SK-N-SH (cell line): ENCODE measurements at regions not wholly inside any gene's neighbourhood (a gene's known extent, or its start where the extent isn't known, plus 50 kb on each side); places are given as distances from the start of the nearest gene placed in this dataset.

Source experiments
- CTCF ChIA-PET: fragments of 300-600, 350-600 bp; formaldehyde crosslinking; extraction: SDS; loops from one replicate; lab custom pipeline; 2021; lab: Yijun Ruan, JAX
- POLR2A ChIA-PET: fragments of 350-600 bp; sonication (Branson Sonifier 250); formaldehyde crosslinking; extraction: SDS; loops from one replicate; lab custom pipeline; 2020; ENCODE audit warnings: antibody characterized with exemption, inconsistent platforms; lab: Yijun Ruan, JAX
- DNase-seq: peaks from one replicate; pipeline ENCODE4 v3.0.0; 2012
- H2AFZ ChIP-seq: fragments of 200-600 bp; sonication (generic); 2 replicates; pipeline ENCODE4 v1.8.1; 2016; ENCODE audit warnings: antibody characterized with exemption, mild to moderate bottlenecking, low read depth
- H3F3A ChIP-seq: fragments of 200-600 bp; sonication (generic); replicated peaks from 2 replicates; pipeline ENCODE3; 2016; ENCODE audit warnings: antibody characterized with exemption, mild to moderate bottlenecking; ENCODE audit not compliant: insufficient read depth
- H3K27ac ChIP-seq, 2 experiments: fragments of 200-500 bp in 1 of 2; fragments of 200-600 bp in 1 of 2; sonication (Bioruptor generic) in 1 of 2; sonication (generic), shearing (Covaris generic) in 1 of 2; 2 replicates each; pipeline versions ENCODE4 v1.5.1 to v1.6.1; 2014 to 2016; ENCODE audit warnings: low read depth in 2 of 2, inconsistent platforms in 1 of 2, low read length in 1 of 2, mild to moderate bottlenecking in 1 of 2, mixed read lengths in 1 of 2
- H3K27me3 ChIP-seq: fragments of 200-600 bp; sonication (generic), shearing (Covaris generic); 2 replicates; pipeline ENCODE4 v1.6.1; 2016; ENCODE audit warnings: mixed run types; ENCODE audit not compliant: insufficient read depth
- H3K36me3 ChIP-seq, 2 experiments: fragments of 200-500 bp in 1 of 2; fragments of 200-600 bp in 1 of 2; sonication (Bioruptor generic) in 1 of 2; sonication (generic) in 1 of 2; replicated peaks in 1 of 2; 2 replicates each; pipeline versions ENCODE3 to v1.5.1; 2014 to 2016; ENCODE audit warnings: low read length in 1 of 2, mild to moderate bottlenecking in 1 of 2; ENCODE audit not compliant: insufficient read depth in 2 of 2, control insufficient read depth in 1 of 2
- H3K4me1 ChIP-seq, 2 experiments: fragments of 200-500 bp in 1 of 2; fragments of 200-600 bp in 1 of 2; sonication (Bioruptor generic) in 1 of 2; sonication (generic), shearing (Covaris generic) in 1 of 2; 2 replicates each; pipeline versions ENCODE4 v1.5.1 to v1.6.1; 2014 to 2016; ENCODE audit warnings: low read depth in 1 of 2, low read length in 1 of 2, mixed run types in 1 of 2; ENCODE audit not compliant: insufficient read depth in 2 of 2, control insufficient read depth in 1 of 2
- H3K4me2 ChIP-seq: fragments of 200-600 bp; sonication (generic), shearing (Covaris generic); 2 replicates; pipeline ENCODE4 v1.6.1; 2017; ENCODE audit warnings: mixed run types
- H3K4me3 ChIP-seq, 2 experiments: fragments of 200-500 bp in 1 of 2; fragments of 200-600 bp in 1 of 2; sonication (Bioruptor generic) in 1 of 2; sonication (generic), shearing (Covaris generic) in 1 of 2; 2 replicates each; pipeline versions ENCODE4 v1.5.1 to v1.8.1; 2014 to 2016; ENCODE audit warnings: low read depth in 2 of 2, inconsistent platforms in 1 of 2, low read length in 1 of 2, mild to moderate bottlenecking in 1 of 2, mixed read lengths in 1 of 2, moderate library complexity in 1 of 2
- H3K79me2 ChIP-seq: fragments of 200-600 bp; sonication (generic); 2 replicates; pipeline ENCODE4 v1.8.1; 2017; ENCODE audit warnings: mild to moderate bottlenecking; ENCODE audit not compliant: insufficient read depth
- H3K9ac ChIP-seq: fragments of 200-600 bp; sonication (generic); 2 replicates; pipeline ENCODE4 v1.6.1; 2017; ENCODE audit warnings: mixed run types
- H3K9me2 ChIP-seq: fragments of 200-600 bp; sonication (generic); 2 replicates; pipeline ENCODE4 v1.6.1; 2017; ENCODE audit warnings: mixed run types
- H3K9me3 ChIP-seq: fragments of 200-600 bp; sonication (generic); 2 replicates; pipeline ENCODE4 v1.6.1; 2017; ENCODE audit warnings: mixed run types, mild to moderate bottlenecking, moderate library complexity
- H4K20me1 ChIP-seq: fragments of 200-600 bp; sonication (generic); 2 replicates; pipeline ENCODE4 v1.6.1; 2017; ENCODE audit warnings: mild to moderate bottlenecking, mixed run types; ENCODE audit not compliant: insufficient read depth
- CHD2 ChIP-seq: fragments of 150-350 bp; IDR thresholded peaks from 2 replicates; pipeline ENCODE4 v1.6.1; 2018; ENCODE audit warnings: low read length; ENCODE audit not compliant: partially characterized antibody
- GATA2 ChIP-seq: sonication (generic); formaldehyde crosslinking; IDR thresholded peaks from 2 replicates; pipeline ENCODE4 v1.5.0; 2020; ENCODE audit warnings: mild to moderate bottlenecking, missing genetic modification reagents
- MXI1 ChIP-seq: IDR thresholded peaks from 2 replicates; pipeline ENCODE4 v1.6.1; 2012; ENCODE audit warnings: mild to moderate bottlenecking, low read depth, low read length, improper control_type of control experiment
- POLR2AphosphoS5 ChIP-seq: IDR thresholded peaks from 2 replicates; pipeline ENCODE4 v1.6.1; 2012; ENCODE audit warnings: low read depth, low read length
- RAD21 ChIP-seq: IDR thresholded peaks from 2 replicates; pipeline ENCODE4 v1.6.1; 2012; ENCODE audit warnings: mild to moderate bottlenecking, low read length
- TEAD4 ChIP-seq: IDR thresholded peaks from 2 replicates; pipeline ENCODE4 v1.4.0; 2012; ENCODE audit warnings: mild to moderate bottlenecking, borderline replicate concordance; ENCODE audit not compliant: insufficient read depth
- WGBS: methylation state at CpG from one replicate; pipeline ENCODE4 v1.1.6; 2017; ENCODE audit warnings: low lambda C conversion rate; 5-methylcytosine and 5-hydroxymethylcytosine counted together
- TF ChIP-seq, protein P1 (sequence below): IDR thresholded peaks from 2 replicates; pipeline ENCODE4 v1.6.1; 2012; ENCODE audit warnings: mild to moderate bottlenecking, low read depth, low read length, moderate library complexity

DNA sequence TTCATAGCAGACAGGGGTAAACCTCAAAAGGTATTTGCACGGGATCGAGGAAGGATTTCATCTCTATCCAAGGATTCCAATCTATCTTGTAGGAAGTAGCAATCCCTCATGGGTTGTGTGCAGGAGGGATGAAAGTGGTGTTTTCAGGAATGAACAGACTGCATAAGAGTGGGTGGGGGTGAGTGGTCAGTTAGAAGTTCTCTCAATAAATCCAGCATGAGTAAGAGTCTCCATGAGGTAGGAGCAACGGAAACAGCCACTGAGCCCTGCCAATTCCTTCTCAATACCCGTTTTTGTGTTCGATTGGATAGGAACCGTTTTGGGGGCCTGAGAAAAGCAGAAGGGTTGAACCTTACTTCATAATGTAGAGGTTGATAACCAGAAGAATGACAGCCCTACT lies 375.6 kb downstream of the SOX9 start:
- Histone ChIP-seq H3K79me2 (peaks cover 22% of the 10 kb centered on the region), H3K4me2 (no peak overlapping the region), H3K9me3 (no peaks in the 10 kb centered on the region), H3K9me2 (no peaks in the 10 kb centered on the region), H4K20me1 (no peaks in the 10 kb centered on the region), H3F3A (no peaks in the 10 kb centered on the region), H3K27me3 (no peaks in the 10 kb centered on the region), H3K4me3 (no peak overlapping the region), H3K36me3 (no peaks in the 10 kb centered on the region), H3K4me1 (peaks cover 0 to 3% of the 10 kb centered on the region in 2 experiments; a peak in 1 of 4 replicates), H3K27ac (no peak overlapping the region), H2AFZ (no peak overlapping the region), H3K9ac (no peak overlapping the region)
- POLR2A ChIA-PET, result no interaction called here
- no peak for DNase-seq
- CTCF ChIA-PET, result interaction anchor here (1.1 kb wide), 1 partner anchor 11 kb away, joined by 3 read pairs; no protein-coding TSS in a partner anchor
- WGBS, result 91% methylated on average over 6 of the region's 6 CpGs
- TF ChIP-seq RAD21 (no peak), CHD2 (no peak)
- TF ChIP-seq, all 33 proteins: peak for 0

GRCh38 chr17:72497915-72498314 lies 377.1 kb downstream of the SOX9 start:
- Histone ChIP-seq H3K27ac (no peak overlapping the region), H2AFZ (no peak overlapping the region), H3K4me3 (no peak overlapping the region), H3K9ac (no peak overlapping the region), H3F3A (no peaks in the 10 kb centered on the region), H3K79me2 (peaks cover 22% of the 10 kb centered on the region), H3K4me2 (no peak overlapping the region), H4K20me1 (no peaks in the 10 kb centered on the region), H3K4me1 (peaks cover 0 to 7% of the 10 kb centered on the region in 2 experiments; a peak in 1 of 4 replicates), H3K9me2 (no peaks in the 10 kb centered on the region), H3K27me3 (no peaks in the 10 kb centered on the region), H3K9me3 (no peaks in the 10 kb centered on the region), H3K36me3 (no peaks in the 10 kb centered on the region)
- WGBS, result 71% methylated on average over 3 of the region's 3 CpGs
- no peak for DNase-seq
- CTCF ChIA-PET, result interaction anchor here (1.8 kb wide), 1 partner anchor 35 kb away, joined by 3 read pairs; no protein-coding TSS in a partner anchor
- no peak for TF ChIP-seq RAD21
- no peak for TF ChIP-seq TEAD4
- no peak for TF ChIP-seq POLR2AphosphoS5
- TF ChIP-seq GATA2 (CRISPR knock-in tag), result no peak
- TF ChIP-seq, protein P1, sequence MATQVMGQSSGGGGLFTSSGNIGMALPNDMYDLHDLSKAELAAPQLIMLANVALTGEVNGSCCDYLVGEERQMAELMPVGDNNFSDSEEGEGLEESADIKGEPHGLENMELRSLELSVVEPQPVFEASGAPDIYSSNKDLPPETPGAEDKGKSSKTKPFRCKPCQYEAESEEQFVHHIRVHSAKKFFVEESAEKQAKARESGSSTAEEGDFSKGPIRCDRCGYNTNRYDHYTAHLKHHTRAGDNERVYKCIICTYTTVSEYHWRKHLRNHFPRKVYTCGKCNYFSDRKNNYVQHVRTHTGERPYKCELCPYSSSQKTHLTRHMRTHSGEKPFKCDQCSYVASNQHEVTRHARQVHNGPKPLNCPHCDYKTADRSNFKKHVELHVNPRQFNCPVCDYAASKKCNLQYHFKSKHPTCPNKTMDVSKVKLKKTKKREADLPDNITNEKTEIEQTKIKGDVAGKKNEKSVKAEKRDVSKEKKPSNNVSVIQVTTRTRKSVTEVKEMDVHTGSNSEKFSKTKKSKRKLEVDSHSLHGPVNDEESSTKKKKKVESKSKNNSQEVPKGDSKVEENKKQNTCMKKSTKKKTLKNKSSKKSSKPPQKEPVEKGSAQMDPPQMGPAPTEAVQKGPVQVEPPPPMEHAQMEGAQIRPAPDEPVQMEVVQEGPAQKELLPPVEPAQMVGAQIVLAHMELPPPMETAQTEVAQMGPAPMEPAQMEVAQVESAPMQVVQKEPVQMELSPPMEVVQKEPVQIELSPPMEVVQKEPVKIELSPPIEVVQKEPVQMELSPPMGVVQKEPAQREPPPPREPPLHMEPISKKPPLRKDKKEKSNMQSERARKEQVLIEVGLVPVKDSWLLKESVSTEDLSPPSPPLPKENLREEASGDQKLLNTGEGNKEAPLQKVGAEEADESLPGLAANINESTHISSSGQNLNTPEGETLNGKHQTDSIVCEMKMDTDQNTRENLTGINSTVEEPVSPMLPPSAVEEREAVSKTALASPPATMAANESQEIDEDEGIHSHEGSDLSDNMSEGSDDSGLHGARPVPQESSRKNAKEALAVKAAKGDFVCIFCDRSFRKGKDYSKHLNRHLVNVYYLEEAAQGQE, result no peak
- no peak for TF ChIP-seq MXI1
- POLR2A ChIA-PET, result no interaction called here
